ENCODE measurements at regions not wholly inside any gene's neighbourhood (a gene's known extent, or its start where the extent isn't known, plus 50 kb on each side); places are given as distances from the start of the nearest gene placed in this dataset.
"Not testable (repeated sequence)": the region's sequence is repeated elsewhere in the genome, so short reads cannot be mapped to it uniquely, and the experiment has no call there.

- Histone ChIP-seq H3K27ac (ENCODE audit: low read depth, low read length) (no peak overlapping the region), H3K36me3 (ENCODE audit: insufficient read depth, low read length) (no peaks in the 10 kb centered on the region), H3K27me3 (ENCODE audit: control insufficient read depth in 1 of 2, insufficient read depth in 2 of 2, low read length in 2 of 2) (no peaks in the 10 kb centered on the region), H3K4me3 (ENCODE audit: low read depth in 1 of 2, low read length in 2 of 2) (no peak overlapping the region), H3K9ac (ENCODE audit: low read length) (no peak overlapping the region), H3K4me1 (ENCODE audit: insufficient read depth, low read length) (no peaks in the 10 kb centered on the region), H3K9me3 (ENCODE audit: low read length) (no peaks in the 10 kb centered on the region)
These were observed 1197.8 kb upstream of the SORCS1 start for GRCh38 chr10:108362296-108362695.

- Histone ChIP-seq H3K9me3 (ENCODE audit: low read length) (no peaks in the 10 kb centered on the region), H3K4me1 (ENCODE audit: insufficient read depth, low read length) (no peaks in the 10 kb centered on the region), H3K9ac (ENCODE audit: low read length) (no peak overlapping the region), H3K36me3 (ENCODE audit: insufficient read depth, low read length) (no peaks in the 10 kb centered on the region), H3K27ac (ENCODE audit: low read depth, low read length) (no peak overlapping the region), H3K27me3 (ENCODE audit: control insufficient read depth in 1 of 2, insufficient read depth in 2 of 2, low read length in 2 of 2) (no peaks in the 10 kb centered on the region), H3K4me3 (ENCODE audit: low read depth in 1 of 2, low read length in 2 of 2) (no peak overlapping the region)
These were observed 1195.7 kb upstream of the SORCS1 start for GRCh38 chr10:108360187-108360586.

GRCh38 chr10:108358912-108359311 is 1194.4 kb upstream of the SORCS1 start:
- Histone ChIP-seq H3K9ac (ENCODE audit: low read length) (no peak overlapping the region), H3K27ac (ENCODE audit: low read depth, low read length) (no peak overlapping the region), H3K4me3 (ENCODE audit: low read depth in 1 of 2, low read length in 2 of 2) (no peak overlapping the region), H3K9me3 (ENCODE audit: low read length) (no peaks in the 10 kb centered on the region), H3K4me1 (ENCODE audit: insufficient read depth, low read length) (no peaks in the 10 kb centered on the region), H3K27me3 (ENCODE audit: control insufficient read depth in 1 of 2, insufficient read depth in 2 of 2, low read length in 2 of 2) (no peaks in the 10 kb centered on the region), H3K36me3 (ENCODE audit: insufficient read depth, low read length) (no peaks in the 10 kb centered on the region)

GRCh38 chr10:108352771-108353170 is 1188.3 kb upstream of the SORCS1 start:
- Histone ChIP-seq H3K27ac (ENCODE audit: low read depth, low read length) (no peak overlapping the region), H3K9me3 (ENCODE audit: low read length) (no peaks in the 10 kb centered on the region), H3K27me3 (ENCODE audit: control insufficient read depth in 1 of 2, insufficient read depth in 2 of 2, low read length in 2 of 2) (no peaks in the 10 kb centered on the region), H3K9ac (ENCODE audit: low read length) (no peak overlapping the region), H3K4me3 (ENCODE audit: low read depth in 1 of 2, low read length in 2 of 2) (no peak overlapping the region), H3K36me3 (ENCODE audit: insufficient read depth, low read length) (no peaks in the 10 kb centered on the region), H3K4me1 (ENCODE audit: insufficient read depth, low read length) (no peaks in the 10 kb centered on the region)

- Histone ChIP-seq H3K27me3 (ENCODE audit: control insufficient read depth in 1 of 2, insufficient read depth in 2 of 2, low read length in 2 of 2) (no peaks in the 10 kb centered on the region), H3K27ac (ENCODE audit: low read depth, low read length) (no peak overlapping the region), H3K36me3 (ENCODE audit: insufficient read depth, low read length) (no peaks in the 10 kb centered on the region), H3K4me1 (ENCODE audit: insufficient read depth, low read length) (no peaks in the 10 kb centered on the region), H3K9ac (ENCODE audit: low read length) (no peak overlapping the region), H3K9me3 (ENCODE audit: low read length) (no peaks in the 10 kb centered on the region), H3K4me3 (ENCODE audit: low read depth in 1 of 2, low read length in 2 of 2) (no peak overlapping the region)
These were observed 1183.7 kb upstream of the SORCS1 start for GRCh38 chr10:108348215-108348614.

- no peaks in the 10 kb centered on the region for H3K27me3 ChIP-seq (ENCODE audit: control insufficient read depth in 1 of 2, insufficient read depth in 2 of 2, low read length in 2 of 2)
- no peaks in the 10 kb centered on the region for H3K4me1 ChIP-seq (ENCODE audit: insufficient read depth, low read length)
- H3K36me3 ChIP-seq (ENCODE audit: insufficient read depth, low read length): no peaks in the 10 kb centered on the region
- H3K9ac ChIP-seq (ENCODE audit: low read length): no peak overlapping the region
- H3K9me3 ChIP-seq (ENCODE audit: low read length): no peaks in the 10 kb centered on the region
- no peak overlapping the region for H3K27ac ChIP-seq (ENCODE audit: low read depth, low read length)
- no peak overlapping the region for H3K4me3 ChIP-seq (ENCODE audit: low read depth in 1 of 2, low read length in 2 of 2)
These were observed 1181.6 kb upstream of the SORCS1 start for GRCh38 chr10:108346066-108346465.

GRCh38 chr10:108338146-108338545 is 1173.6 kb upstream of the SORCS1 start:
- H3K36me3 ChIP-seq (ENCODE audit: insufficient read depth, low read length): no peaks in the 10 kb centered on the region
- H3K9ac ChIP-seq (ENCODE audit: low read length): no peak overlapping the region
- H3K4me1 ChIP-seq (ENCODE audit: insufficient read depth, low read length): no peaks in the 10 kb centered on the region
- H3K27me3 ChIP-seq (ENCODE audit: control insufficient read depth in 1 of 2, insufficient read depth in 2 of 2, low read length in 2 of 2): no peaks in the 10 kb centered on the region
- H3K27ac ChIP-seq (ENCODE audit: low read depth, low read length): no peak overlapping the region
- no peaks in the 10 kb centered on the region for H3K9me3 ChIP-seq (ENCODE audit: low read length)
- H3K4me3 ChIP-seq (ENCODE audit: low read depth in 1 of 2, low read length in 2 of 2): no peak overlapping the region

- no peaks in the 10 kb centered on the region for H3K27me3 ChIP-seq (ENCODE audit: control insufficient read depth in 1 of 2, insufficient read depth in 2 of 2, low read length in 2 of 2)
- no peaks in the 10 kb centered on the region for H3K36me3 ChIP-seq (ENCODE audit: insufficient read depth, low read length)
- H3K4me3 ChIP-seq (ENCODE audit: low read depth in 1 of 2, low read length in 2 of 2): no peak overlapping the region
- H3K27ac ChIP-seq (ENCODE audit: low read depth, low read length): no peak overlapping the region
- no peaks in the 10 kb centered on the region for H3K4me1 ChIP-seq (ENCODE audit: insufficient read depth, low read length)
- H3K9me3 ChIP-seq (ENCODE audit: low read length): no peaks in the 10 kb centered on the region
- H3K9ac ChIP-seq (ENCODE audit: low read length): no peak overlapping the region
These were observed 1172.3 kb upstream of the SORCS1 start for GRCh38 chr10:108336836-108337235.

- H3K9ac ChIP-seq (ENCODE audit: low read length): no peak overlapping the region
- no peaks in the 10 kb centered on the region for H3K27me3 ChIP-seq (ENCODE audit: control insufficient read depth in 1 of 2, insufficient read depth in 2 of 2, low read length in 2 of 2)
- no peak overlapping the region for H3K4me3 ChIP-seq (ENCODE audit: low read depth in 1 of 2, low read length in 2 of 2)
- H3K36me3 ChIP-seq (ENCODE audit: insufficient read depth, low read length): no peaks in the 10 kb centered on the region
- H3K27ac ChIP-seq (ENCODE audit: low read depth, low read length): no peak overlapping the region
- no peaks in the 10 kb centered on the region for H3K9me3 ChIP-seq (ENCODE audit: low read length)
- H3K4me1 ChIP-seq (ENCODE audit: insufficient read depth, low read length): no peaks in the 10 kb centered on the region
These were observed 1163.2 kb upstream of the SORCS1 start for GRCh38 chr10:108327706-108328105.

GRCh38 chr10:108323274-108323798 is 1158.8 kb upstream of the SORCS1 start:
- H3K9me3 ChIP-seq (ENCODE audit: low read length): no peaks in the 10 kb centered on the region
- no peak overlapping the region for H3K4me3 ChIP-seq (ENCODE audit: low read depth in 1 of 2, low read length in 2 of 2)
- no peaks in the 10 kb centered on the region for H3K36me3 ChIP-seq (ENCODE audit: insufficient read depth, low read length)
- H3K9ac ChIP-seq (ENCODE audit: low read length): no peak overlapping the region
- no peaks in the 10 kb centered on the region for H3K4me1 ChIP-seq (ENCODE audit: insufficient read depth, low read length)
- H3K27ac ChIP-seq (ENCODE audit: low read depth, low read length): no peak overlapping the region
- H3K27me3 ChIP-seq (ENCODE audit: control insufficient read depth in 1 of 2, insufficient read depth in 2 of 2, low read length in 2 of 2): no peaks in the 10 kb centered on the region

GRCh38 chr10:108319434-108320222 is 1155.1 kb upstream of the SORCS1 start:
- Histone ChIP-seq H3K27ac (ENCODE audit: low read depth, low read length) (no peak overlapping the region), H3K36me3 (ENCODE audit: insufficient read depth, low read length) (no peaks in the 10 kb centered on the region), H3K27me3 (ENCODE audit: control insufficient read depth in 1 of 2, insufficient read depth in 2 of 2, low read length in 2 of 2) (no peaks in the 10 kb centered on the region), H3K4me1 (ENCODE audit: insufficient read depth, low read length) (no peaks in the 10 kb centered on the region), H3K9me3 (ENCODE audit: low read length) (no peaks in the 10 kb centered on the region), H3K9ac (ENCODE audit: low read length) (no peak overlapping the region), H3K4me3 (ENCODE audit: low read depth in 1 of 2, low read length in 2 of 2) (no peak overlapping the region)

GRCh38 chr10:108315636-108316035 is 1151.1 kb upstream of the SORCS1 start:
- H3K9me3 ChIP-seq (ENCODE audit: low read length); H3K9ac ChIP-seq (ENCODE audit: low read length); H3K4me1 ChIP-seq (ENCODE audit: insufficient read depth, low read length); H3K27ac ChIP-seq (ENCODE audit: low read depth, low read length); H3K4me3 ChIP-seq (ENCODE audit: low read depth in 1 of 2, low read length in 2 of 2); H3K36me3 ChIP-seq (ENCODE audit: insufficient read depth, low read length); H3K27me3 ChIP-seq (ENCODE audit: control insufficient read depth in 1 of 2, insufficient read depth in 2 of 2, low read length in 2 of 2): not testable (repeated sequence)

Measured in muscle layer of colon (tissue), 2 donors.